Activated CD4-positive, alpha-beta memory T cell treated with anti-CD3 and anti-CD28 coated beads for 36 hours (primary cell): ENCODE measurements at regions not wholly inside any gene's neighbourhood (a gene's known extent, or its start where the extent isn't known, plus 50 kb on each side); places are given as distances from the start of the nearest gene placed in this dataset.
A peak's percentile ranks its signal among the peaks of the same experiment; 100 is the strongest.

Experiments used
- CTCF ChIA-PET: fragments of 350-600 bp; sonication (Branson Sonifier 250); formaldehyde crosslinking; loops from one replicate; lab custom pipeline; 2021; ENCODE audit warnings: antibody characterized with exemption, inconsistent platforms; lab: Charles Lee
- POLR2A ChIA-PET: fragments of 350-600 bp; sonication (Branson Sonifier 250); formaldehyde crosslinking; loops from one replicate; lab custom pipeline; 2021; ENCODE audit warnings: antibody characterized with exemption; lab: Charles Lee
- DNase-seq: peaks from one replicate; pipeline ENCODE4 v3.0.0-alpha.2; 2020
- H3K27ac Mint-ChIP-seq: one replicate; pipeline ENCODE4 v1.8.0; 2021; ENCODE audit warnings: mixed read lengths
- H3K27me3 Mint-ChIP-seq: one replicate; pipeline ENCODE4 v1.8.0; 2021; ENCODE audit warnings: mixed read lengths
- H3K36me3 Mint-ChIP-seq: one replicate; pipeline ENCODE4 v1.8.0; 2021; ENCODE audit warnings: mixed read lengths
- H3K4me1 Mint-ChIP-seq: one replicate; pipeline ENCODE4 v1.8.0; 2021; ENCODE audit warnings: low read depth, mixed read lengths
- H3K4me3 Mint-ChIP-seq: one replicate; pipeline ENCODE4 v1.8.0; 2021; ENCODE audit warnings: mild to moderate bottlenecking, mixed read lengths
- H3K9me3 Mint-ChIP-seq: one replicate; pipeline ENCODE4 v1.8.0; 2021; ENCODE audit warnings: mixed read lengths
- intact Hi-C: fragments of 100-400 bp; cut with micrococcal nuclease; formaldehyde crosslinking; loops from one replicate; pipeline ENCODE4 v1.15.1; 2023

GRCh38 chr15:98519767-98520550 lies 128.4 kb upstream of the IGF1R start:
- intact Hi-C loops = loop anchor here (1.0 to 10.0 kb wide), 4 partner anchors 127 to 557 kb away; no protein-coding TSS in a partner anchor
- Mint-ChIP-seq H3K27ac (no peak overlapping the region), H3K36me3 (no peaks in the 10 kb centered on the region), H3K4me1 (peaks cover 4% of the 10 kb centered on the region), H3K27me3 (peaks cover 4% of the 10 kb centered on the region), H3K4me3 (no peak overlapping the region), H3K9me3 (no peaks in the 10 kb centered on the region)
- ChIA-PET CTCF (interaction anchor here (0.6 to 6.0 kb wide), 28 partner anchors 8 to 557 kb away, joined by 3 to 114 read pairs (median 5); partner anchors contain the start of gene IGF1R), POLR2A (interaction anchor here (1.3 kb wide), 1 partner anchor 127 kb away, joined by 4 read pairs; no protein-coding TSS in a partner anchor)
- no peak for DNase-seq

GRCh38 chr15:98522127-98522526 lies 126.2 kb upstream of the IGF1R start:
- Mint-ChIP-seq H3K27me3 (peaks cover 6% of the 10 kb centered on the region), H3K27ac (no peak overlapping the region)

GRCh38 chr15:98523912-98524662 lies 124.3 kb upstream of the IGF1R start:
- Mint-ChIP-seq H3K36me3 (no peaks in the 10 kb centered on the region), H3K4me1 (peaks cover 2% of the 10 kb centered on the region), H3K4me3 (no peak overlapping the region), H3K27me3 (peaks cover 7% of the 10 kb centered on the region), H3K27ac (no peak overlapping the region), H3K9me3 (no peaks in the 10 kb centered on the region)
- ChIA-PET CTCF (interaction anchor here (0.7 kb wide), 1 partner anchor 44 kb away, joined by 4 read pairs; no protein-coding TSS in a partner anchor), POLR2A (no interaction called here)
- intact Hi-C loops = no loop called here
- no peak for DNase-seq

More at GRCh38 chr15:98522127-98522526, 126.2 kb upstream of the IGF1R start:
- Mint-ChIP-seq H3K4me3 (no peak overlapping the region), H3K4me1 (peaks cover 4% of the 10 kb centered on the region), H3K36me3 (no peaks in the 10 kb centered on the region), H3K9me3 (no peaks in the 10 kb centered on the region)
- ChIA-PET CTCF (interaction anchor here (0.6 to 6.0 kb wide), 4 partner anchors 51 to 554 kb away, joined by 3 to 114 read pairs (median 4); no protein-coding TSS in a partner anchor), POLR2A (no interaction called here)
- no peak for DNase-seq
- intact Hi-C loops = no loop called here

- peaks cover 12% of the 10 kb centered on the region for H3K27me3 Mint-ChIP-seq
- H3K9me3 Mint-ChIP-seq = no peaks in the 10 kb centered on the region
- no peak overlapping the region for H3K4me3 Mint-ChIP-seq
- H3K27ac Mint-ChIP-seq = no peak overlapping the region
- intact Hi-C loops = no loop called here
- POLR2A ChIA-PET = no interaction called here
- H3K4me1 Mint-ChIP-seq = no peaks in the 10 kb centered on the region
- CTCF ChIA-PET = no interaction called here
- no peaks in the 10 kb centered on the region for H3K36me3 Mint-ChIP-seq
- no peak for DNase-seq
Observed at GRCh38 chr15:98524838-98525660, 123.3 kb upstream of the IGF1R start.

GRCh38 chr15:98525661-98526001 lies 122.7 kb upstream of the IGF1R start:
- H3K9me3 Mint-ChIP-seq = no peaks in the 10 kb centered on the region
- H3K27me3 Mint-ChIP-seq = peaks cover 14% of the 10 kb centered on the region
- intact Hi-C loops = no loop called here
- CTCF ChIA-PET = no interaction called here
- peaks cover under 1% of the 10 kb centered on the region for H3K4me1 Mint-ChIP-seq
- DNase-seq = no peak
- H3K4me3 Mint-ChIP-seq = no peak overlapping the region
- H3K36me3 Mint-ChIP-seq = no peaks in the 10 kb centered on the region
- H3K27ac Mint-ChIP-seq = no peak overlapping the region
- POLR2A ChIA-PET = no interaction called here

GRCh38 chr15:98526094-98526493 lies 122.2 kb upstream of the IGF1R start:
- intact Hi-C loops = no loop called here
- Mint-ChIP-seq H3K36me3 (no peaks in the 10 kb centered on the region), H3K27me3 (peaks cover 18% of the 10 kb centered on the region), H3K27ac (no peak overlapping the region), H3K9me3 (no peaks in the 10 kb centered on the region), H3K4me3 (no peak overlapping the region), H3K4me1 (peaks cover 4% of the 10 kb centered on the region)
- CTCF ChIA-PET = interaction anchor here (0.6 kb wide), 1 partner anchor 126 kb away, joined by 3 read pairs; no protein-coding TSS in a partner anchor
- DNase-seq = no peak
- POLR2A ChIA-PET = no interaction called here

- Mint-ChIP-seq H3K27ac (no peak overlapping the region), H3K27me3 (peaks cover 18% of the 10 kb centered on the region), H3K4me1 (peaks cover 4% of the 10 kb centered on the region), H3K4me3 (no peak overlapping the region), H3K36me3 (no peaks in the 10 kb centered on the region), H3K9me3 (no peaks in the 10 kb centered on the region)
- CTCF ChIA-PET = interaction anchor here (0.7 to 3.0 kb wide), 2 partner anchors 9 to 617 kb away, joined by 7 to 16 read pairs; no protein-coding TSS in a partner anchor
- intact Hi-C loops = no loop called here
- POLR2A ChIA-PET = interaction anchor here (0.6 kb wide), 1 partner anchor 9 kb away, joined by 3 read pairs; no protein-coding TSS in a partner anchor
- no peak for DNase-seq
Observed at GRCh38 chr15:98528046-98528725, 120.2 kb upstream of the IGF1R start.

- ChIA-PET POLR2A (no interaction called here), CTCF (interaction anchor here (0.8 to 3.0 kb wide), 2 partner anchors 10 to 130 kb away, joined by 3 to 16 read pairs; no protein-coding TSS in a partner anchor)
- intact Hi-C loops = no loop called here
Observed at GRCh38 chr15:98529205-98530145, 118.9 kb upstream of the IGF1R start.

GRCh38 chr15:98530570-98530969 lies 117.8 kb upstream of the IGF1R start:
- DNase-seq = peak; percentile 26
- Mint-ChIP-seq H3K36me3 (no peaks in the 10 kb centered on the region), H3K9me3 (no peaks in the 10 kb centered on the region), H3K27me3 (peaks cover 18% of the 10 kb centered on the region), H3K27ac (no peak overlapping the region), H3K4me1 (peaks cover 4% of the 10 kb centered on the region), H3K4me3 (no peak overlapping the region)
- POLR2A ChIA-PET = no interaction called here
- intact Hi-C loops = no loop called here
- CTCF ChIA-PET = interaction anchor here (1.8 kb wide), 1 partner anchor 11 kb away, joined by 4 read pairs; no protein-coding TSS in a partner anchor

More at GRCh38 chr15:98529205-98530145, 118.9 kb upstream of the IGF1R start:
- DNase-seq = no peak
- H3K4me3 Mint-ChIP-seq = no peak overlapping the region
- no peaks in the 10 kb centered on the region for H3K36me3 Mint-ChIP-seq
- peaks cover 18% of the 10 kb centered on the region for H3K27me3 Mint-ChIP-seq
- H3K27ac Mint-ChIP-seq = no peak overlapping the region
- no peaks in the 10 kb centered on the region for H3K9me3 Mint-ChIP-seq
- H3K4me1 Mint-ChIP-seq = peaks cover 4% of the 10 kb centered on the region

- intact Hi-C loops = no loop called here
- H3K36me3 Mint-ChIP-seq = no peaks in the 10 kb centered on the region
- peaks cover 21% of the 10 kb centered on the region for H3K27me3 Mint-ChIP-seq
- H3K9me3 Mint-ChIP-seq = no peaks in the 10 kb centered on the region
- no peak overlapping the region for H3K27ac Mint-ChIP-seq
- CTCF ChIA-PET = no interaction called here
- H3K4me1 Mint-ChIP-seq = peaks cover 4% of the 10 kb centered on the region
- H3K4me3 Mint-ChIP-seq = no peak overlapping the region
- POLR2A ChIA-PET = no interaction called here
- DNase-seq = no peak
Observed at GRCh38 chr15:98532063-98532462, 116.3 kb upstream of the IGF1R start.
